ENCODE measurements at regions not wholly inside any gene's neighbourhood (a gene's known extent, or its start where the extent isn't known, plus 50 kb on each side); places are given as distances from the start of the nearest gene placed in this dataset.

DNA sequence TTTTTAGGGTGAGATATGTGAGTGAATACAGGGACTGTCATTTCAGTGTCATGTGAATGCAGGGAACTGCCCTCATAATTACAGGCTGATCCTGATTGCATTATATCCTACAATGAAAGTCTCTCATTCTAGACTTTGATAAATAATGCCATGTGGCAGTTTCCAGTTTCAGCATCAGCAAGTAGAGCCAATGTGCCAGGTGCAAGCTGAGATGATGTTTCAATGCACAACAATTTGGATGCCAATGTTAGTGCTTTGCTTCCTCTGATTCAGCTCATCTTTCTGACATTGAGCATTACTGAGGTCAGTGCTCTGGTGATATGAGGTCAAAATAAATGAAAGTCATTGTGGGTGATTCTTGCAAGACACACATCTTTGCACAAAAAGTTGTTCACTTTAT is 63.7 kb upstream of the TFPI start:
- TF ChIP-seq, protein P1, sequence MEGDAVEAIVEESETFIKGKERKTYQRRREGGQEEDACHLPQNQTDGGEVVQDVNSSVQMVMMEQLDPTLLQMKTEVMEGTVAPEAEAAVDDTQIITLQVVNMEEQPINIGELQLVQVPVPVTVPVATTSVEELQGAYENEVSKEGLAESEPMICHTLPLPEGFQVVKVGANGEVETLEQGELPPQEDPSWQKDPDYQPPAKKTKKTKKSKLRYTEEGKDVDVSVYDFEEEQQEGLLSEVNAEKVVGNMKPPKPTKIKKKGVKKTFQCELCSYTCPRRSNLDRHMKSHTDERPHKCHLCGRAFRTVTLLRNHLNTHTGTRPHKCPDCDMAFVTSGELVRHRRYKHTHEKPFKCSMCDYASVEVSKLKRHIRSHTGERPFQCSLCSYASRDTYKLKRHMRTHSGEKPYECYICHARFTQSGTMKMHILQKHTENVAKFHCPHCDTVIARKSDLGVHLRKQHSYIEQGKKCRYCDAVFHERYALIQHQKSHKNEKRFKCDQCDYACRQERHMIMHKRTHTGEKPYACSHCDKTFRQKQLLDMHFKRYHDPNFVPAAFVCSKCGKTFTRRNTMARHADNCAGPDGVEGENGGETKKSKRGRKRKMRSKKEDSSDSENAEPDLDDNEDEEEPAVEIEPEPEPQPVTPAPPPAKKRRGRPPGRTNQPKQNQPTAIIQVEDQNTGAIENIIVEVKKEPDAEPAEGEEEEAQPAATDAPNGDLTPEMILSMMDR (IDR thresholded peaks at IDR 0.05; ENCODE audit: insufficient read depth, low read length, poor library complexity, severe bottlenecking), result no peak
- no peak for TF ChIP-seq EZH2phosphoT487 (conservative IDR thresholded peaks at IDR 0.05; ENCODE audit: low read length)
